ENCODE measurements at regions not wholly inside any gene's neighbourhood (a gene's known extent, or its start where the extent isn't known, plus 50 kb on each side); places are given as distances from the start of the nearest gene placed in this dataset.
"Not testable (repeated sequence)": the region's sequence is repeated elsewhere in the genome, so short reads cannot be mapped to it uniquely, and the experiment has no call there.

DNA sequence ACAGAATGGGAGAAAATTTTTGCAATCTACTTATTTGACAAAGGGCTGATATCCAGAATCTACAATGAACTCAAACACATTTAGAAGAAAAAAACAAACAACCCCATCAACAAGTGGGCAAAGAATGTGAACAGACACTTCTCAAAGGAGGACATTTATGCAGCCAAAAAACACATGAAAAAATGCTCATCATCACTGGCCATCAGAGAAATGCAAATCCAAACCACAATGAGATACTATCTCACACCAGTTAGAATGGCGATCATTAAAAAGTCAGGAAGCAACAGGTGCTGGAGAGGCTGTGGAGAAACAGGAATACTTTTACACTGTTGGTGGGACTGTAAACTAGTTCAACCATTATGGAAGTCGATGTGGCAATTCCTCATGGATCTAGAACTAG, 767.0 kb downstream of the GRXCR1 start:
- TF ChIP-seq, protein P1, sequence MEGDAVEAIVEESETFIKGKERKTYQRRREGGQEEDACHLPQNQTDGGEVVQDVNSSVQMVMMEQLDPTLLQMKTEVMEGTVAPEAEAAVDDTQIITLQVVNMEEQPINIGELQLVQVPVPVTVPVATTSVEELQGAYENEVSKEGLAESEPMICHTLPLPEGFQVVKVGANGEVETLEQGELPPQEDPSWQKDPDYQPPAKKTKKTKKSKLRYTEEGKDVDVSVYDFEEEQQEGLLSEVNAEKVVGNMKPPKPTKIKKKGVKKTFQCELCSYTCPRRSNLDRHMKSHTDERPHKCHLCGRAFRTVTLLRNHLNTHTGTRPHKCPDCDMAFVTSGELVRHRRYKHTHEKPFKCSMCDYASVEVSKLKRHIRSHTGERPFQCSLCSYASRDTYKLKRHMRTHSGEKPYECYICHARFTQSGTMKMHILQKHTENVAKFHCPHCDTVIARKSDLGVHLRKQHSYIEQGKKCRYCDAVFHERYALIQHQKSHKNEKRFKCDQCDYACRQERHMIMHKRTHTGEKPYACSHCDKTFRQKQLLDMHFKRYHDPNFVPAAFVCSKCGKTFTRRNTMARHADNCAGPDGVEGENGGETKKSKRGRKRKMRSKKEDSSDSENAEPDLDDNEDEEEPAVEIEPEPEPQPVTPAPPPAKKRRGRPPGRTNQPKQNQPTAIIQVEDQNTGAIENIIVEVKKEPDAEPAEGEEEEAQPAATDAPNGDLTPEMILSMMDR (IDR thresholded peaks at IDR 0.05) = not testable (repeated sequence)
- TF ChIP-seq POLR2A (IDR thresholded peaks at IDR 0.05) = not testable (repeated sequence)
